ENCODE measurements at regions not wholly inside any gene's neighbourhood (a gene's known extent, or its start where the extent isn't known, plus 50 kb on each side); places are given as distances from the start of the nearest gene placed in this dataset.

DNA sequence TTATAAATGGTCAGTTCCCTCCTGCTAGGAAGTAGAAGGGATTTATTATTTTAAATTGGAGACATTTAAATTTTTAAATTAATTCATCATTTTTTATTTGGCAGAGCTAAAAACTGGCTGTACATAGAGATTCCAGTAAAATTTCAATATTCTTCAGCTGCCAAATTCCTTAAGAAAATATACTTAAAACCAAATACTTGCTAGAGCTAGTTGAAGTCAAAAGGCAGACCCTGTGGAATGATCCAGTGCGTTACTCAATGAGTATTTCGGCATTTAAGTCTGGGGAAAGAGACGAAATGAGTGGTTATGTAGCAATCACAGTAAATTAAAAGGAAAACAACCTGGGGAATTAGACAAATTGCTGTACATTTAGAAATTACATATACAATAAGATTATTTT lies 1104.7 kb downstream of the SLC6A15 start:
- DNase-seq (ENCODE audit: low spot score) (no peak), ATAC-seq (ENCODE audit: low FRiP score) (peak; percentile 48)
- TF ChIP-seq, protein P1, sequence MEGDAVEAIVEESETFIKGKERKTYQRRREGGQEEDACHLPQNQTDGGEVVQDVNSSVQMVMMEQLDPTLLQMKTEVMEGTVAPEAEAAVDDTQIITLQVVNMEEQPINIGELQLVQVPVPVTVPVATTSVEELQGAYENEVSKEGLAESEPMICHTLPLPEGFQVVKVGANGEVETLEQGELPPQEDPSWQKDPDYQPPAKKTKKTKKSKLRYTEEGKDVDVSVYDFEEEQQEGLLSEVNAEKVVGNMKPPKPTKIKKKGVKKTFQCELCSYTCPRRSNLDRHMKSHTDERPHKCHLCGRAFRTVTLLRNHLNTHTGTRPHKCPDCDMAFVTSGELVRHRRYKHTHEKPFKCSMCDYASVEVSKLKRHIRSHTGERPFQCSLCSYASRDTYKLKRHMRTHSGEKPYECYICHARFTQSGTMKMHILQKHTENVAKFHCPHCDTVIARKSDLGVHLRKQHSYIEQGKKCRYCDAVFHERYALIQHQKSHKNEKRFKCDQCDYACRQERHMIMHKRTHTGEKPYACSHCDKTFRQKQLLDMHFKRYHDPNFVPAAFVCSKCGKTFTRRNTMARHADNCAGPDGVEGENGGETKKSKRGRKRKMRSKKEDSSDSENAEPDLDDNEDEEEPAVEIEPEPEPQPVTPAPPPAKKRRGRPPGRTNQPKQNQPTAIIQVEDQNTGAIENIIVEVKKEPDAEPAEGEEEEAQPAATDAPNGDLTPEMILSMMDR (IDR thresholded peaks at IDR 0.05): no peak

DNA sequence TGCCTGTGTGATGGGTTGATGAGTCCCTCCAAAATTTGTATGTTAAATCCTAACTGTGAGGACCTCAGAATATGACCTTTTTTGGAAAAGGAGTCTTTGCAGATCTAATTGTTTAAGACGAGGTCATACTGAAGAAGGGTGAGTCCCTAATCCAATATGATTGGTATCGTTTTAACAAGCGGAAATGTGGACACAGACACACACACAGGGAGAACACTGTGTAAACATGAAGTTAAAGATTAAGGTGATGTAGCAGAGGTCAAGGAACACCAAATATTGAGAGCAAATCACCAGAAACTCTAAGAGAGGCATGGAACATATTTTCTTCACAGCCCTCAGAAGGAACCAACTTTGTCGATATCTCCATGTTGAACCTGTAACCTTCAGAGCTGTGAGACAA lies 1106.7 kb downstream of the SLC6A15 start:
- TF ChIP-seq, protein P1 (IDR thresholded peaks at IDR 0.05): no peak
- ATAC-seq (ENCODE audit: low FRiP score) (no peak), DNase-seq (ENCODE audit: low spot score) (no peak)

DNA sequence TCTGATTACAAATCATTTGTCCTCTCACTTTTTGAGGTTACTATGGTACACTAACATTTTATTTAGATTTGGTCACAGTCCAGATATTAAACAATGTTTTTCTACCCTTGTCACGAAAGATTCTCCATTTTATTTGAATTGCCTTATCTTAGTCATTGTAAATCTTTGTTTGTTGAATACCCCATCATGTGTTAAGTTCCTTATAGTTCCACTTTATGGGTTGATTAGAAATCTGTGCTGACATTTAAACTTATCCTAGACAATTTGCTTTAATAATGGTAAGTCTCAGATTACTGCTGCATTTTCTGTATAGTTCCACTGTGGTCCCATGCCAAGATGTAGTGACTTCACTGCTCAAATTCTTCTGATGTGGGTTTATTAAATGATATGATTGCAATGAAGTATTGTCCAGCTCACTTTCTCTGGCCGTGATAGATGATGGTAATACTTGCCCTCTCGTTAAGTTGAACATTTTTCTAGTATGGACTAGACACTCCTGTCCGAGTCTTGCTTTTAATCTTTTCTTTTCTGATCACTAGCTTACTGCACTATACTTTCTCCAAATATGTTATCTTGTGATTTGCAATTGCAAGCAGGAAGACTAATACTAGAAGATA lies 1107.3 kb downstream of the SLC6A15 start:
- ATAC-seq (ENCODE audit: low FRiP score): no peak
- TF ChIP-seq, protein P1 (IDR thresholded peaks at IDR 0.05): no peak

DNA sequence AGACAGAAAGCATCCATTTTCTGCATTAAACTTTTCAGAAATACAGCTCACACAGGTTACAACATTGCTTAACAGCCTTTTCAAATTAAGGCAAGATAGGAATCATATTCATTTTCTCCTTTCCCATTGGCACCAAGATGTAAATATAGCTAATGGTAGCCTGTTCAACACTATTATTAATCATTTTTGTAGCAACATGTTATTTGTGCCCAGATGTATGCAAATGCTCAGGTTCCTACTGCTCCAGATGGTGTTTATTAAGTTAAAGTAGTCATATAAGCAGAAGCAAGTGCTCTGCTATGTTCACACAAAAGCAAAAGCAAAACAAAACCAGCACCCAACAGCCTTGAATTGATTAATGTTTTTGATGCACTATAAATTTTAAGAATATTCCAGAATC lies 1110.6 kb downstream of the SLC6A15 start:
- DNase-seq (ENCODE audit: low spot score) (no peak), ATAC-seq (ENCODE audit: low FRiP score) (no peak)
- TF ChIP-seq, protein P1 (IDR thresholded peaks at IDR 0.05): no peak

More for the DNA sequence above, 1107.3 kb downstream of the SLC6A15 start:
- no peak for DNase-seq (ENCODE audit: low spot score)

DNA sequence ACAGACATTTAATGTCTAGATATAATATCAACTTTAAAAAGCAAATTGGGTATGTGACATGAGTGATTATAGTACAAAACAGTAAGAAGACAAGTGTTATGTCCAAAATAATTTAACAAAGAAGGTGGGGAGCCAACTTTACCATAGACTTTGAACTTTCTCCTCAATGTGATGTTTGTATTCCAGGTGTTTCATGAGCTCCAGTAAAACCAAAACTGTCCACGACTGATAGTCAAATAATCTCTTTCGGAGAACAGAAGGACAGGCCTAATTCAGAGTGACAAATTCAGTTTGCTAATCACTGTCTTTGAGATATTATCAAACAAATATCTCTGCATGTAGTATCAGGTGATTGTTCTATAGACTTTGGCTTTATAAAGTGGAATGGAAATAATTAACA lies 1112.6 kb downstream of the SLC6A15 start:
- ATAC-seq (ENCODE audit: low FRiP score): no peak

DNA sequence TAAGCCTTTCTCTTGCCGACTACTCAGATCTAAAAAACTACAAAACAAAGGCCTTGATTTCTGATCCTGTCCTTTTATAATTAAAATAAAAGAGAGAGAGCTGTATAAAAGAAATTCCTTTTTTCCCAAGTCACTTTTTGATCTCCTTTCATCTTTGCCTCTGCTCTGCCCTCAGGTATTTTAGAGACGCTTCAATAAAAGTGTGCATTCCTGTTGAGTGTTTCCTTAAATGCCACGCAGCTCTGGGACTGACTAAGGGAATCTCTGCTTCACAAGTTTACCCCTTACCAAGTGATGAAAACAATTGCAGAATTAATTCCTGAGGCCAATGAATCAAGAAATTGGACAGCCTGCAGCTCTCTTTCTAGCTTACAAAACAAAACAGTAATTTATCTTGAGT lies 1109.8 kb downstream of the TMTC2 start:
- DNase-seq (ENCODE audit: low spot score) (no peak), ATAC-seq (ENCODE audit: low FRiP score) (no peak)
- TF ChIP-seq, protein P1 (IDR thresholded peaks at IDR 0.05): no peak

More for the DNA sequence above, 1112.6 kb downstream of the SLC6A15 start:
- DNase-seq (ENCODE audit: low spot score): no peak
- TF ChIP-seq, protein P1 (IDR thresholded peaks at IDR 0.05): no peak

DNA sequence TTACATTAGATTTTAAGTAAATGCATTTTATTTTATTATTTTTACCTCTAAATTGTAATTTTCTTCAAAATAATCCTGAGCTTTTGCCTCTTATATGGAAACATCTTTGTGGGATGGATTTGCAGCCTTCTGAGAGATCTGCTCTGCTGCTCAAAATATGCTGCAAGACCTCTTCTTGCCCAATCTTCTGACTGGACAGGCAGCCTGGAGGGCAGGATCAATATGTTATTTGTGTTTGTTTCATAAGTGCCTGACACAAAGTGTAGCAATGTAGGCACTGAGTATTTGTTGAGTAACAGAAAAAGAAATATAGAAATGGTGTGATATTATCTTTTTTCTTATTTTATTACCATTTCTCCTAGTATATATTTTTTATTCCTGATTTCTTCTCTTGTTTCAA lies 1106.9 kb downstream of the TMTC2 start:
- no peak for ATAC-seq (ENCODE audit: low FRiP score)
- TF ChIP-seq, protein P1 (IDR thresholded peaks at IDR 0.05): no peak
- no peak for DNase-seq (ENCODE audit: low spot score)
